ENCODE measurements at regions not wholly inside any gene's neighbourhood (a gene's known extent, or its start where the extent isn't known, plus 50 kb on each side); places are given as distances from the start of the nearest gene placed in this dataset.
"Not testable (repeated sequence)": the region's sequence is repeated elsewhere in the genome, so short reads cannot be mapped to it uniquely, and the experiment has no call there.

DNA sequence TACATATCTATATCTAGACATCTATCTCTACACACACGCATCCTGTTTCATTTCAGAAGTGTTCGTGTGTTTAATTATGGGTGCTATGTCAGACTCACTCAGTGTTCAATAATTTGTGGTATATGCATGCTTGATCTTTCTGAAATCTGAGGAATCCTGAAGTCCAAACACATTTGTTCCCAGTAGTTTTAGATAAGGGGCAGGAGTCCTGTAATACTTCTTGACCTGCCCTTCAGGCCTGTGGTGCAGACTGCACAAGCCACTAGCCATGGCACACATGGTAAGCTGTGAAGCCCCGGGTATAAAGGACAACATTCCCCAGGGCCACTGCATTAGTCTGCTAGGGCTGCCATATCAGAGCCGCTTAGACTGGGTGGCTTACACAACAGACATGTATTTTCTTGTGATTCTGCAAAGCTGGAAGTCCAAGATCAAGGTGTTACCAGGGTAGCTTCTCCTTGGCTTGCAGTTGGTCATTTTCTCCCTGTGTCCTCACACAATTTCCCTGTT lies 267.2 kb downstream of the RHOU start:
- no peak for DNase-seq (ENCODE audit: low spot score in 2 of 2)

DNA sequence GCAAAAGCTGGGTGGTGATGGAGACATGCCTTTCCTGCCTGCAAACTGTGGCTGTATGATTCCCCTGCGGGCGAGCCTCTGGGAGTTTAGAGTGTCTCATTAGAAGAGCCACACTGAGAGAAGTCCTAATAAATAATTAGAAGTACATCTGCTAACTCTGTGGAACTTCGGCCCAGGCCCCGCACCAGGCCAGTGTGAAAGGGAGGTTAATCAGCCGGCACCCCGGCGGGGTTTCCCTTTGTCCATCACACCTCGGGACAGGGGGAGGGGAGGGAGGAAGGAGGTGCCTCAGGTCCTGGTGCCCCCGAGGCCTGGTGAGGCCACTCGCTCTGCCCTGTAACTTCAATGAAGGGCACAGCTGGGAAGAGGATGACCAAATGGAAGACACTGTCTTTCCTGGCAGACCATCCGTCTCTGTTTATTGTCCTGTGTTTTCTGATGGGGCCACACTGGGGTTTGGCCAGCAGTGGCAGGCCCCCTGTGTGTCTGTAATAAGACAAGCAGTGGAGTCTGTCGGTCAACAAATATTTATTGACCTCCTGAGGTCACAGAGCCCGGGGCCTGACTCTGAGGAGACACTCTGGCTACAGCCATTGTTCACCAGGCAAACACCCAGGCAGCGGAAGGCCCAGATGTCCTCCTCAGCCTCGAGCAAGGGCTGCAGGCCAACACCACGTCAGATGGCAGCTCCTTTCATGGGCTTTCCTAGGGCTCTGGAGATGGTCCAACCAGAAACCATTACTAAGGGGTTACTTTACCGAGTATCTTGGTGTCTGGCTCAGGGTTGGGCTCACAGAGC lies 267.5 kb upstream of the RAB4A start:
- H3K27me3 Mint-ChIP-seq, result peaks cover 4% of the 10 kb centered on the region
- ATAC-seq (ENCODE audit: low read depth) (no peak), DNase-seq (ENCODE audit: low spot score in 2 of 2) (no peak)
- H3K4me3 Mint-ChIP-seq, result no peak overlapping the region
- H3K36me3 Mint-ChIP-seq, result no peaks in the 10 kb centered on the region
- no peak overlapping the region for H3K27ac Mint-ChIP-seq
- H3K9me3 Mint-ChIP-seq, result peaks cover 1% of the 10 kb centered on the region
- H3K4me1 Mint-ChIP-seq, result peaks cover 3% of the 10 kb centered on the region

More for the DNA sequence above, 267.2 kb downstream of the RHOU start:
- Mint-ChIP-seq H3K4me3 (no peak overlapping the region), H3K27me3 (peaks cover 4% of the 10 kb centered on the region), H3K4me1 (peaks cover 3% of the 10 kb centered on the region), H3K27ac (no peak overlapping the region), H3K36me3 (no peaks in the 10 kb centered on the region), H3K9me3 (peaks cover 1% of the 10 kb centered on the region)
- no peak for ATAC-seq (ENCODE audit: low read depth)

DNA sequence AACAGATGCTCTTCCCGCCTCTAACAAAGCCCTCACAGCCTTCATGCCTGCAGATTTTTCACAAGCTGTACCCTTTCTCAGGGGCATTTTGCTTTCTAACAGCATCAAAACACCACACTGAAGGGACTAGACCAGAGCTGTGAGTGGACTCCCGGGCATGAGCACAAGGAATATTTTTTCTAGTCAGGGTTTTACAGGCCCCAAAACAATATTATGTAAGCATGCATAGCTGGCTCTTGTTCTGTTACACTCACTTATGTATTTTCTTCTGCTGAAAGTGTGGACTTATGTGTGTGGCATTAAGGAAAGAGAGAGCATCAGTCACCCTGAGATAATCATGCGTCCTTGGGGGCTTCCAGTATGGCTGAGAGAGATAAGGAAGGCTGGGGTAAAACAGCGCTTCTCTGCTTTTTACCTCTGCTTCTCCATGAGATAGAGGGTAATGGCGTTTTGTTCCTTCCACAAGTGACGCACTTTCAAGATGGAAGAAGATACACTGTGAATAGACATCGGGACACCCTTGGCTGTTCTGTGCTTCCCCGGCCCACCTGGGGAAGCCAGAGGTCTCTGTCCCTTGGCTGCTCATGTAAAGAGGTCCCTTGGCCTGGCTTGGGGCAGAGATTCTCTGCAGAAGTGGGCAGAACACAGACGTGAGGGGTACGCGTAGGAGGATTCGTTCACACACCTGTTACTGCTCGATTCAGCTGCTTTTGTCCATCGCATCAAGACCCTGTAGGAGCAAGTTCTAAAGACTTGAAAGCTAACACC lies 266.7 kb upstream of the RAB4A start:
- ATAC-seq (ENCODE audit: low read depth) (no peak), DNase-seq (ENCODE audit: low spot score in 2 of 2) (no peak)
- no peaks in the 10 kb centered on the region for H3K36me3 Mint-ChIP-seq
- H3K27me3 Mint-ChIP-seq, result peaks cover 1% of the 10 kb centered on the region
- peaks cover 3% of the 10 kb centered on the region for H3K4me1 Mint-ChIP-seq
- H3K4me3 Mint-ChIP-seq, result no peak overlapping the region
- peaks cover 1% of the 10 kb centered on the region for H3K9me3 Mint-ChIP-seq
- no peak overlapping the region for H3K27ac Mint-ChIP-seq

DNA sequence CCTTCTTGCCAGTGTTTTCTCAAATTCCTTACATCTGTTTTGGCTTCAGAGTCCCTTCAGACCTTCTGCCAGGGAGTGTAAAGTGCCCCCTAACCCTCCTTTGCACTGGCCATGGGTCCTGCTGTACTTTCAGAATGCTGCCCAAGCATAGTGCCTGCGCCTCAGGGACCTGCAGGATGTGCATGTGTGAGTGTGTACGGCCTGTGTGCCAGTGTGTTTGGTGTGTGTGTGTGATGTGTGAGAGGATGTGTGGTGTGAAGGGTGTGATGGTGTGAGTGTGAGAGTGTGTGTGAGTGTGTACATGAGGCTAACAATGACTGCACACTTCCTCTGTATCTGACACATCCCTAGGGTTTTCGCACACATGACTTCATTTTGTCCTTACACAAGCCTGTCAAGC lies 265.8 kb upstream of the RAB4A start:
- no peaks in the 10 kb centered on the region for H3K36me3 Mint-ChIP-seq
- ATAC-seq (ENCODE audit: low read depth) (no peak), DNase-seq (ENCODE audit: low spot score in 2 of 2) (no peak)
- peaks cover 3% of the 10 kb centered on the region for H3K4me1 Mint-ChIP-seq
- no peak overlapping the region for H3K27ac Mint-ChIP-seq
- peaks cover 1% of the 10 kb centered on the region for H3K9me3 Mint-ChIP-seq
- H3K4me3 Mint-ChIP-seq, result no peak overlapping the region
- peaks cover 1% of the 10 kb centered on the region for H3K27me3 Mint-ChIP-seq

DNA sequence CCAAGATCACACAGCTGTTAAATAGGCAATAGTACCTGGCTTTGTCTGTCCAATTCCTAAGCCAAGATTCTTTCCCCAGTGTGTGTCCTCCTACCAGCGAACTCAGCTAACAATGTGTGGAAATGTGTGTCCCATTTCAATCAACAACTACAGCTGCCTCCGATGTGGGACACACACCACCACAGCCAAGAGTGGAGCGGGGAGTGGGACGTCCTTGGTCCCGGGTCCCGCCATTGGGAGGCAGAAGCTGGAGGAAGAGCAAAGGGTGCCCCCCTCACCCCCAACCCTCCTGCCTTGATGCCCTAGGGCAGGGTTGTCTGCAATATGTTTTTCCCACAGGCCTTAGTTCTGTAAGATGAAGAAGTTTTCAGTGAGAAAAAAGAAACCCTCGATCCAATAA lies 265.4 kb upstream of the RAB4A start:
- Mint-ChIP-seq H3K27me3 (peaks cover 1% of the 10 kb centered on the region), H3K27ac (no peak overlapping the region), H3K4me3 (no peak overlapping the region), H3K9me3 (peaks cover 1% of the 10 kb centered on the region), H3K4me1 (peaks cover 3% of the 10 kb centered on the region), H3K36me3 (no peaks in the 10 kb centered on the region)
- DNase-seq (ENCODE audit: low spot score in 2 of 2) (no peak), ATAC-seq (ENCODE audit: low read depth) (no peak)

DNA sequence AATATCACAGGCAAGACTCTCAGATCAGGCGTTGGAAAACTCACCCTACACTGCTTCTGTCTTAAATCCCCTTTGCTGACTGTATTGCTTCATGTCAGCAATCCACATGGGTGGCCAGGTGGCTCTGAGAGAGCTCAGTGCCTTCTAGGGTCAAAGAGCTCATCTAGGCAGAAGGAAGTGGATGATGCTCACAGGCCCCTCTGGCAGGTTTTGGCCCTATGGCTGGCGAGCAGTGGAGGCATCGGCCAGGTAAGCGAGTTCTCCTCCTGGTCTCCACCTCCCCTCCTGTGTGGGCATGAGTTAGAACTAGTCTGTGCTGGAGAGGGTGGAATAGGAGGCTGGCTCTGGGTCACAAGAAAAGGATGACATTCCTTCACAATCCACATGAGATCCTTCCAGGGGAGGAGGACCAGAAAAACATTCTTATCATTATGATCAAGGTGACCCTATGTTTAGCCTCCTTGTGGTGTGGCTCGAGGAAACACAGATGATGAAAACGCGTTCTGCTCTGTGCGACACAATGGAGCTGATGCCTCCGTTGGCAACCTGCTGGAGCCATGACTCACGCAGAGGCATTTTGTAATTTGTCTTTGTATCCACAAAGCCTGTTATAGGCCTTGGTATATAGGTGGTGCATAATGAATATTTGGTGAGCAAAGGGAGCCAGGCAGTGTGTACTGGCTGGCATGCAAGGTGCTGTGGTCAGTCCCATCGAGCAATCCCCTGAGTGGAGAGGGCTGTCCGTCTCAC lies 264.6 kb upstream of the RAB4A start:
- Mint-ChIP-seq H3K36me3 (no peaks in the 10 kb centered on the region), H3K27me3 (peaks cover 1% of the 10 kb centered on the region), H3K4me1 (peaks cover 3% of the 10 kb centered on the region), H3K27ac (no peak overlapping the region), H3K9me3 (no peaks in the 10 kb centered on the region), H3K4me3 (no peak overlapping the region)
- DNase-seq (ENCODE audit: low spot score in 2 of 2) (no peak), ATAC-seq (ENCODE audit: low read depth) (no peak)

DNA sequence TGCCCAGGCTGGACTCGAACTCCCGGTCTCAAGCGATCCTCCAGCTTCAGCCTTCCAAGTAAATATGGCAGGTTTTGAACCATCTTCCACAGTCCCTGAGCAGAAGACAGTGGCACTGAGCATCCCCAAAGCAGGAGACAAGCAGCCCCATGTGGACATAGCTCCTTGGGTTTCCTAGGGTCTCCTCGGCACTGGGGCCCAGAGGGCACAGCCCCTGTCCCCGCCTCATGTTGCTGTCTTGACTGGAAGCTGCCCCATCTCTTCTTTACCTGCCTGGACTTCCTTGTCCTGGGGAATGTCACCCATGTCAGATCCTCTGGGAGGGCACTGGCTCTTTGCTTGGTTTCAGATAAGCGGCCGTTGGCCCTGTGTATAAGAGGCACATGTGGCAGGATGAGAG lies 263.7 kb upstream of the RAB4A start:
- no peak overlapping the region for H3K27ac Mint-ChIP-seq
- no peaks in the 10 kb centered on the region for H3K9me3 Mint-ChIP-seq
- H3K36me3 Mint-ChIP-seq, result no peaks in the 10 kb centered on the region
- DNase-seq (ENCODE audit: low spot score in 2 of 2) (no peak), ATAC-seq (ENCODE audit: low read depth) (no peak)
- no peaks in the 10 kb centered on the region for H3K4me1 Mint-ChIP-seq
- peaks cover 3% of the 10 kb centered on the region for H3K27me3 Mint-ChIP-seq
- no peak overlapping the region for H3K4me3 Mint-ChIP-seq

DNA sequence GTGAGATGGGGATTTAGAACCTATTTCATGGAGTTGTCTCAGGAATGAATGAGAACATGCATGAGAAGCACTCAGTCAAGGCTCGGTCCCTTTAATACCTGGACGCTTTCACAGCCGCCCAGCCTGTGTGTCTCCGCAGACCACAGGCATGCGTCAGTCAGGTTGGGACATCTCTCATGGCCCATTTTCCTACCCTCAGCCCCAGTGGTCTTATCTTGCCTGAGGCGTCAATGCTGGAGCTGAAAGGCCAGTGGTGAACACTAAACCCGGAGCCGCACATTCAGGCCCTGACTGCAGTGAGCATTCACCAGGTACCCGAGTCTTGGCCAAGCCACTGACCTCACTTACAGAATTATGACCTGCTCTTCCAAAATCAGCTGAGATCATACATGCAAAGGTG lies 263.2 kb upstream of the RAB4A start:
- no peak overlapping the region for H3K27ac Mint-ChIP-seq
- no peaks in the 10 kb centered on the region for H3K9me3 Mint-ChIP-seq
- peaks cover 3% of the 10 kb centered on the region for H3K27me3 Mint-ChIP-seq
- H3K4me1 Mint-ChIP-seq, result no peaks in the 10 kb centered on the region
- DNase-seq (ENCODE audit: low spot score in 2 of 2) (no peak), ATAC-seq (ENCODE audit: low read depth) (no peak)
- H3K36me3 Mint-ChIP-seq, result no peaks in the 10 kb centered on the region
- H3K4me3 Mint-ChIP-seq, result no peak overlapping the region

DNA sequence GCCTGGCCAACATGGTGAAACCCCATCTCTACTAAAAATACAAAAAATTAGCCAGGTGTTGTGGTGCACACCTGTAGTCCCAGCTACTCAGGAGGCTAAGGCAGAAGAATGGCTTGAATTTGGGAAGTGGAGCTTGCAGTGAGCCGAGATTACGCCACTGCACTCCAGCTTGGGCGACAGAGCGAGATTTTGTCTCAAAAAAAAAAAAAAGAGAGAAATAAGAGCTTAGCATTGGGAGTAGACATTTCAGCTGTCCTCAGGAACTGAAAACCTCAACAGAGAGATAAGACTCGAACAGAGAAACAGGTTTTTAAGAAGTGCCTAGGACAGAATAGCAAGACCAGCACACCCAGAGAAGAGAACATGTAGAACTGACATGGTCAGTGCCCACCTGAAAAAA lies 262.6 kb upstream of the RAB4A start:
- not testable (repeated sequence) for ATAC-seq (ENCODE audit: low read depth)

DNA sequence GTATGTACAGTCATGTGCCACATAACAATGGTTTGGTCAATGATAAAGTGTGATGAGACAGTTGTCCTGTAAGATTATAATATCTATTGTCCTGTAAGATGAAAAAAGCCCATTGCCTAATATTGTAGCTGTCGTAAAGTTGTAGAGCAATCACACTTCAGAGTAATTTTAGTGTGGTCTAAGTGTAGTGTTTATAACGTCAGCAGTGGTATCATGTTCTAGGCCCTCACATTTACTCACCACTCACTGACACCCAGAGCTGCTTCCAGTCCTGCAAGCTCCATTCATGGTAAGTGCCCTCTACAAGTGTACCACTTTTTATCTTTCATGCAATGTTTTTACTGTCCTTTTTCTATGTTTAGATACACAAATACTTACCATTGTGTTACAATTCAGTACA lies 259.9 kb upstream of the RAB4A start:
- no peak for DNase-seq (ENCODE audit: low spot score in 2 of 2)
- Mint-ChIP-seq H3K27me3 (peaks cover 4% of the 10 kb centered on the region), H3K4me3 (no peak overlapping the region), H3K4me1 (no peaks in the 10 kb centered on the region), H3K27ac (no peak overlapping the region), H3K36me3 (no peaks in the 10 kb centered on the region), H3K9me3 (no peaks in the 10 kb centered on the region)
- ATAC-seq (ENCODE audit: low read depth), result no peak

More for the DNA sequence above, 262.6 kb upstream of the RAB4A start:
- not testable (repeated sequence) for H3K4me3 Mint-ChIP-seq; H3K27me3 Mint-ChIP-seq; DNase-seq (ENCODE audit: low spot score in 2 of 2); H3K4me1 Mint-ChIP-seq; H3K27ac Mint-ChIP-seq; H3K9me3 Mint-ChIP-seq; H3K36me3 Mint-ChIP-seq

DNA sequence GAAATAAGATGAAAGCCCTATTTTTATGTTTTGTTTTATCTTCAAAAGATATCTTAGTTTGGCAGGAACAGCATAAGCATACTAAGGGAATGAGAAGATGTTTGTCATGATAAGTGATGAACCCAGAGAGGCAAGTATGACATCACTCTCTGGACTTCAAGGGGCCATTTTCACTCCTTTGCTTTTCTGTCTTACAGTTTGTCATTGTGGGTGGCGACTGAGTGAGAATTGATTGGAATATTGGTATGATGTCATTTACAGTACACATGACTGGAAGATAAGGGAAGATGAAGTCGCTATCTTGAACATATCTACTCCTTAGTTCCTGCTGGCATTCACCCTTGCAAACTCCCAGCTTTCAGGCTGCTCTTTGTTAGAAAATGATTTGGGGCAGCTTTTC lies 258.1 kb upstream of the RAB4A start:
- Mint-ChIP-seq H3K9me3 (no peaks in the 10 kb centered on the region), H3K36me3 (no peaks in the 10 kb centered on the region), H3K4me3 (no peak overlapping the region), H3K27ac (no peak overlapping the region), H3K27me3 (peaks cover 4% of the 10 kb centered on the region), H3K4me1 (no peaks in the 10 kb centered on the region)
- no peak for DNase-seq (ENCODE audit: low spot score in 2 of 2)
- no peak for ATAC-seq (ENCODE audit: low read depth)

DNA sequence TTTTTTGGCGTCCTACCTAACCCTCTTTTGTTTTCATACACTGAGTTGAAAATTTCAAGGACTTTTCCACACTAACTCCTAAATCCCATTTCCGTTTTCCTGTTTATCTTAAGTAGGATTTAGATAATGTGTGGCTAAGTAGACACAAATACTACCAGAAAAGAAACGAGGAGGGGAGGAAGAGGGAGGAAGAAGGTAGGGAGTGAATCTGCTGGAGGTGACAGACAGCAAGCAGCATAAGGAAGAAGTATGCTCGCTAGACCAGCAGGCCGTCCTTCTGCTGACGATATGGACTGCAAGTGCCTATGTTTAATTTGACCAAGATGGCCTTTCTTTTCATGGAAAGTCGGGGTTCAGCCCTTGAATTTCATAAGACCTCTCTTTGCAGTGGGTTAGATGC lies 256.9 kb upstream of the RAB4A start:
- ATAC-seq (ENCODE audit: low read depth), result no peak
- H3K27ac Mint-ChIP-seq, result no peak overlapping the region
- DNase-seq (ENCODE audit: low spot score in 2 of 2), result no peak
- H3K4me1 Mint-ChIP-seq, result no peaks in the 10 kb centered on the region
- peaks cover 4% of the 10 kb centered on the region for H3K27me3 Mint-ChIP-seq
- H3K9me3 Mint-ChIP-seq, result no peaks in the 10 kb centered on the region
- no peak overlapping the region for H3K4me3 Mint-ChIP-seq
- no peaks in the 10 kb centered on the region for H3K36me3 Mint-ChIP-seq

DNA sequence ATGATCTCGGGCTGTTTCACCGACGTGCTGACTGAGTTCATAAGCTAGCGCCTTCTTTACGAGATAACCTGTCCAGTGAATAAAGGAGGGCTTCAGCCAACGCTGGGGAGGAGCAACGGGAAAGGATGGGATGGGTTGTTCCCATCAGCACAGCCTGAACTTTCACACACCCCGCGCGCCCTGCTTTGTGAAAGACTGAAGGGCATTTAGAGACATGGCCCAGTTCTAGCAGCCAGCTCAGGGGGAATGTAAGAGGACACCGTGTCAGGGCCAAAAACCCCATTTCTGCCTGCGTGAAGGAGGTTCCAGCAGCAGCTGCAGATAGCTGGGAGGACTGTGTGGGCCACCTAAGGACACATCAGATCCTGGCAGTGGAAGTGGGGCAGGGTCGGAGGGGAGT lies 255.1 kb upstream of the RAB4A start:
- peaks cover 6% of the 10 kb centered on the region for H3K27me3 Mint-ChIP-seq

DNA sequence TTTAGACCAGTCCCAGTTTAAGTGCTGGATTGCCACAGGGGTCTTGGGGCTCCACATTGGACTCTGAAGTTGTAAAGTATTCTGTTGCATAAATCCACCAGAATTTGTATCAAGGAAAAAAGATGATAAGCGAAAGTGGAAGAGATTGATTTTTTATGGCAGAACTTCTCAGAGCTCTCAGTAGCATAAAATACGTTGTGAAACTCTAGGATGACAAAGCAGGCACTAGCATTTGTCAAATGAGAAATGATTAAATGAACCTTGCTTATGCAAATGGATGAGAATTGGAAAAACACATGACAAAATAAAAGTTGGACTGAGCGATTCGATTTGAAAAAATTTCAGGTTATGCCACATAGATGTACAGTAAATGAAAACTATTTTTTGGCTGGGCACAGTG lies 253.8 kb upstream of the RAB4A start:
- Mint-ChIP-seq H3K9me3 (no peaks in the 10 kb centered on the region), H3K27ac (no peak overlapping the region), H3K4me3 (no peak overlapping the region), H3K36me3 (no peaks in the 10 kb centered on the region), H3K4me1 (peaks cover 3% of the 10 kb centered on the region), H3K27me3 (peaks cover 7% of the 10 kb centered on the region)
- ATAC-seq (ENCODE audit: low read depth) (no peak), DNase-seq (ENCODE audit: low spot score in 2 of 2) (no peak)

More for the DNA sequence above, 255.1 kb upstream of the RAB4A start:
- Mint-ChIP-seq H3K27ac (no peak overlapping the region), H3K9me3 (no peaks in the 10 kb centered on the region), H3K4me3 (no peak overlapping the region), H3K36me3 (no peaks in the 10 kb centered on the region), H3K4me1 (no peaks in the 10 kb centered on the region)
- no peak for DNase-seq (ENCODE audit: low spot score in 2 of 2)
- no peak for ATAC-seq (ENCODE audit: low read depth)
